Urinary bladder (tissue), 3 donors: ENCODE measurements at regions not wholly inside any gene's neighbourhood (a gene's known extent, or its start where the extent isn't known, plus 50 kb on each side); places are given as distances from the start of the nearest gene placed in this dataset.

ENCODE experiments used
- DNase-seq: peaks from one replicate; pipeline ENCODE4 v3.0.0-alpha.2; 2015; ENCODE audit errors: extremely low spot score
- H3K27ac ChIP-seq: one replicate; pipeline ENCODE4 v1.5.1; 2013; ENCODE audit warnings: low read depth, mild to moderate bottlenecking, moderate library complexity
- H3K36me3 ChIP-seq: one replicate; pipeline ENCODE4 v1.6.1; 2013; ENCODE audit warnings: mild to moderate bottlenecking, moderate library complexity; ENCODE audit not compliant: insufficient read depth
- H3K4me1 ChIP-seq: one replicate; pipeline ENCODE4 v1.6.1; 2013; ENCODE audit warnings: mild to moderate bottlenecking, moderate library complexity; ENCODE audit not compliant: insufficient read depth
- H3K4me3 ChIP-seq: one replicate; pipeline ENCODE4 v1.5.1; 2013; ENCODE audit warnings: low read depth, low read length
- WGBS: extraction: QIAGEN DNeasy Blood & Tissue Kit; methylation state at CpG from one replicate; pipeline ENCODE4 v1.1.7; 2013; 5-methylcytosine and 5-hydroxymethylcytosine counted together
- donor health status: healthy with polysubstance abuse.
- donor health status: healthy.

- 15% methylated on average over 1 of the region's 1 CpG for WGBS
- no peak overlapping the region for H3K27ac ChIP-seq
- DNase-seq, result no peak
- no peaks in the 10 kb centered on the region for H3K36me3 ChIP-seq
- H3K4me1 ChIP-seq, result no peaks in the 10 kb centered on the region
- no peak overlapping the region for H3K4me3 ChIP-seq
Measured at GRCh38 chr1:199774433-199775089, 252.9 kb upstream of the NR5A2 start.

GRCh38 chr1:199776768-199777497, 250.6 kb upstream of the NR5A2 start:
- no peaks in the 10 kb centered on the region for H3K4me1 ChIP-seq
- H3K27ac ChIP-seq, result no peak overlapping the region
- WGBS, result 93% methylated on average over 1 of the region's 1 CpG
- DNase-seq, result no peak
- no peak overlapping the region for H3K4me3 ChIP-seq
- H3K36me3 ChIP-seq, result no peaks in the 10 kb centered on the region

DNA sequence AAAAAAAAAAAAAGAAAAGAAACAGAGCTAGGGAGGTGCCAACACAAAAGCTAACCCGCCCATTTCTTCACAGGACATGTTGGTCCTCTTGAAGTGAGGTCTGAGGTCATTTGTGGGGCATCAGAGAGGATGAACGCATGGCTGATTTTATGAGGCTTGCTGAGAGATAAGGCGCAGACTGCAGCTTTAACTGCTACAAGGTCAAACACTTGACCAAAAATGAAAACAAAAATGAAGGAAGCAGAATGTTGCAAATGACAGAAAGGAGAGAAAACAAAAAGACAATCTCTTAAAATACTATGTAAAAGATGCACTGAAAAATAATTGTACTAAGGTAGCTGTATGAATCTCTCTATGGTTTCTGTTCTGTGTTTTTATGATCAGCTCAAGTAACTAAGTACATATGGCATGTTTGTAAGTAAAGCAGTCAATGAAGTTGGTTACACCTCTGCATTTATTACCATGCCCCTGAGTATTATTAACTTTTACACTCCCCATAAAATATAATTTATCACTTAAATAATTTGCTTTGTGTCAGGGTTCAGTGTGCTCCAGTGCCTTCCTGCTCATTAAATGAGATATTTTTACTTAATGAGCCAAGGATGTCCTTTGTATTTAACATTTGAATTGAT, 249.1 kb upstream of the NR5A2 start:
- no peaks in the 10 kb centered on the region for H3K4me1 ChIP-seq
- no peaks in the 10 kb centered on the region for H3K36me3 ChIP-seq
- 26% methylated on average over 3 of the region's 3 CpGs for WGBS
- H3K4me3 ChIP-seq, result no peak overlapping the region
- DNase-seq, result no peak
- no peak overlapping the region for H3K27ac ChIP-seq

- no peak overlapping the region for H3K4me3 ChIP-seq
- 82% methylated on average over 5 of the region's 5 CpGs for WGBS
- DNase-seq, result no peak
- H3K4me1 ChIP-seq, result no peaks in the 10 kb centered on the region
- H3K36me3 ChIP-seq, result no peaks in the 10 kb centered on the region
- H3K27ac ChIP-seq, result no peak overlapping the region
Measured at GRCh38 chr1:199780091-199780490, 247.4 kb upstream of the NR5A2 start.

DNA sequence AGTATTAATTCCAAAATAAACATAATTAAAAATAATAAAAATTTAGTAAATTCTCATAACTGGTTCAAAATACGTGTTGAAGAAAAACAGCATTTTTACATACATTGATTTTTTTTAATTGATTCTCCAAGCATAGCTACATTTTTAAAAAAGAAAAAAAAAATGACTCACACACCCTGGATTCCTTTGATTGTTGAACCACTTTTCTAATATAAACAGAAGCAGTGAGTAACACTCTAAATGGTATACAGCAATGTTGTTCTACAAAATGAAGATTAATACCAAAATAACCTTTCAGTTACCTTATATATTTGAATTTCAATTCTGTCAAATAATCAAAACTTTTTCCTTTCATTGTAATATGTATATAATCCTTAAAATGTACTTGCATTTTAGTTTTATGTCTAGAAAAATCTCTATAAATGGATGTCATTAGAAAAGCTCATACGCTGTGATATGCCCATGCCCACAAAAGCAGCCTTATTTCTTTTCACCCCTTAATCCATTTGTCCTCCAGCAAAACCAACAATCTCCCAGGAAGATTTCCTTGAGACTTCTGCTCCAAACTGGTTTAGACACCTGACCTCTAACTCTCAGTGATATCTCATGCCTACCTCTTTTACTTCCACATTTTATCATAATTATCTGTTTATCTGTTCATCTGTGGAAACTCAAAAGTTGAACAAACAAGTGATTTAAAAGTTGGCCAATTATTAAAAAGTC, 246.4 kb upstream of the NR5A2 start:
- no peaks in the 10 kb centered on the region for H3K36me3 ChIP-seq

DNA sequence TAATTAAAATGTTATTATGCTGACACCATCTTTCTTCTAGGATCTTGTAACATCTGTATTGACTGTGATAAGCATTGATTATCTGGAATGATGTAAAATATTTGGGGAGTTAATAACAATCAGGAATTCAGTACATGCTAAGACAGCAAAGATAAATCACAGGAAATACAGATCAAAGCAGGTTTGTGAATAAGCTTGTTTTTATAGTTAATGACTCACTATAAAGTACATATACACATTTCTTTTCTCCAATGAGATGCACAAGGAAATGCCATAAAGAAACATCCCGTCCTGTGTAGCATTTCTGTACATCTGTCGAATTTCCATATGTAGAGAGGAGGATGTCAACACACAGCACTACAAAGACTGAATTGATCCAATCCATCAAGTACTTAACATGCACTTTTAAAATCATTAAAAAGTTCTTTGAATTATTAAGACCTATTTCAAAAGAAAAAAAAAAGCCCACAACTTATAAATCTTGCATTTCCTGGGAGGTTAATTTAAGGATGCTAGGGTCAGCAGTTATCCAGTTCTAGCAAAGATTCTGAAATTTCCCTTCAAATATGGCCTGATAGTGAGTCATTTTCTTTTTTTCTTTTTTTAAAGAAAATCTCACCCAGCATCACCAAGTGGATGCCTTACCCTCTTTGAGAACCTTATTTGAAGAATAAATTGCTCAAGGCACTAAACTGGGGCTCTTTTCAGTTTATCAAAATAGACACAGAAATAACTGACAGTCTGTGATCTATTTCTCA, 243.2 kb upstream of the NR5A2 start:
- WGBS, result 25% methylated on average over 2 of the region's 2 CpGs
- Histone ChIP-seq H3K27ac (no peak overlapping the region), H3K4me1 (no peaks in the 10 kb centered on the region), H3K36me3 (no peaks in the 10 kb centered on the region), H3K4me3 (no peak overlapping the region)
- no peak for DNase-seq

More for the DNA sequence above, 246.4 kb upstream of the NR5A2 start:
- Histone ChIP-seq H3K4me3 (no peak overlapping the region), H3K27ac (no peak overlapping the region), H3K4me1 (no peaks in the 10 kb centered on the region)
- DNase-seq, result no peak
- 93% methylated on average over 2 of the region's 2 CpGs for WGBS

GRCh38 chr1:199786695-199787094, 240.8 kb upstream of the NR5A2 start:
- no peak for DNase-seq
- no peak overlapping the region for H3K27ac ChIP-seq
- H3K4me1 ChIP-seq, result no peaks in the 10 kb centered on the region
- 81% methylated on average over 3 of the region's 3 CpGs for WGBS
- H3K4me3 ChIP-seq, result no peak overlapping the region
- no peaks in the 10 kb centered on the region for H3K36me3 ChIP-seq

DNA sequence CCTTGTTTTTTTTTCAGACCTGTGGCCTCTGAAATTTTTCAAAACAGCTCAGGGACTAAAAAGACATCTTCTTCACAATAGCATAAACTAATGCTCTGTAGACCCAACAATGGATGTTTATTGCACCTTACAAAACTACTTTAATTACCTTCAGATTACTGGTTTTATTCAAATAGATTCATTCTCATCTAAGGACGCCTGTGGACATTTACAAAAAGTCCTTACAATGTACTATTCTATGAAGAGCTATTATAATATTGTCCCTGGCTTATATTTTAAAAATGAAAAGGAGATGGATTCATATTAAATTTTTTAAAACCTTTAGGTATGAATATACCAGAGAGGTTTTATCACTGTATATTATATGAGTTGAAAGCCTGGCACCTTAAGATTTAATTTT, 238.4 kb upstream of the NR5A2 start:
- 82% methylated on average over 1 of the region's 1 CpG for WGBS
- Histone ChIP-seq H3K4me3 (no peak overlapping the region), H3K36me3 (no peaks in the 10 kb centered on the region), H3K4me1 (no peaks in the 10 kb centered on the region), H3K27ac (no peak overlapping the region)
- DNase-seq, result no peak

DNA sequence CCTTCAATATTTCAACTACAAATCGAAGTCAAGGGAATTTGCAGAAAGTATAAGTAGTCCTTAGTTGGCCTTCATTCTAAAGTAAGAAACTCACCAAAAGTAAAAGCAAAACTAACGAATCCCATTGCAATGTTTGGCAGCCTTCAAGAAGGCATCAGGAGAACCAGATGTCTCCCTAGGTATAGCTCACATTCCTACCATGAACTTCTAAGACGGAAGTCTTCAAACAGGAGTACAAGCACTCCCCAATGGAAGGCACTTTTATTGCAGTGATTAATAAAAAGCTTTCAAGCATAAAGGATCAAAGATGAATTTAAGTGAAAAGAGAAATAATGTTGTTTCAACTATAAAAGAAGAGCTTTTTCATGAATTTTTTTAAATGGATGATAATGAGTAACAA, 236.0 kb upstream of the NR5A2 start:
- Histone ChIP-seq H3K27ac (no peak overlapping the region), H3K4me1 (no peaks in the 10 kb centered on the region), H3K4me3 (no peak overlapping the region), H3K36me3 (no peaks in the 10 kb centered on the region)
- DNase-seq, result no peak
- whole genome bisulfite sequencing, result 80% methylated on average over 3 of the region's 3 CpGs

GRCh38 chr1:199792874-199793273, 234.6 kb upstream of the NR5A2 start:
- Histone ChIP-seq H3K27ac (no peak overlapping the region), H3K36me3 (no peaks in the 10 kb centered on the region), H3K4me1 (no peaks in the 10 kb centered on the region), H3K4me3 (no peak overlapping the region)
- no peak for DNase-seq
- WGBS, result 91% methylated on average over 1 of the region's 1 CpG

DNA sequence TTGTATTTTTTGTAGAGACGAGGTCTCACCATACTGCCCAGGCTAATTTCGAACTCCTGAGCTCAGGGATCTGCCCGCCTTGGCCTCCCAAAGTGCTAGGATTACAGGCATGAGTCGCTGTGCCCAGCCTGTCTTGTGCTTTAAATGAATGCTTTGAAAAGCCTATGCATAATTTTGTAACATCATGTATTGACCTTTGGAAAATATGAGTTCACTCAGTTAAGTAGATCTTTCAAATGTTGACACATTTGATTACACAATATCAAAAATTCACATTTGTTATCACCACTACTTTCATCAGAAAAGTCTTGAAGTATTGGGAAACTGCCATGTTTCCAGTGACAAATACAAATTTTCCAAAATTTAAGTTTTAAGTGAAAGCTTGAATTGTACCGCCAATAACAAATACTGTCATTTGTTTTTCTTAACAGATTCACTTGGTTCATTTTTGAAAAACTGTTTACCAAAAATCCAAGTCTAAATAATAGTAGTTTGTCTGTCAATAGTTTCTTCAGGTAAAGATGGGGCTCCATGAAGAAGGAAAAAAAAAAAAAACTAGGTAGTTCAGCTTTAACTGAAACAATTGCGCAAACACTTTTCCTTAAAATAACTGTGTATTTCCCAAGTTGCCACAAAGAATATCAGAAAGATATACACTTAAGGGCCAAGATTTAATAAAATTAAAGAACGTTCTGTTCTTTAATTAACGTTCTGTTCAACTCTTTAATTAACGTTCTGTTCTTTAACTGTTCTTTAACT, 233.2 kb upstream of the NR5A2 start:
- Histone ChIP-seq H3K27ac (no peak overlapping the region), H3K36me3 (no peaks in the 10 kb centered on the region), H3K4me1 (no peaks in the 10 kb centered on the region), H3K4me3 (no peak overlapping the region)
- DNase-seq, result no peak
- 84% methylated on average over 9 of the region's 9 CpGs for WGBS

DNA sequence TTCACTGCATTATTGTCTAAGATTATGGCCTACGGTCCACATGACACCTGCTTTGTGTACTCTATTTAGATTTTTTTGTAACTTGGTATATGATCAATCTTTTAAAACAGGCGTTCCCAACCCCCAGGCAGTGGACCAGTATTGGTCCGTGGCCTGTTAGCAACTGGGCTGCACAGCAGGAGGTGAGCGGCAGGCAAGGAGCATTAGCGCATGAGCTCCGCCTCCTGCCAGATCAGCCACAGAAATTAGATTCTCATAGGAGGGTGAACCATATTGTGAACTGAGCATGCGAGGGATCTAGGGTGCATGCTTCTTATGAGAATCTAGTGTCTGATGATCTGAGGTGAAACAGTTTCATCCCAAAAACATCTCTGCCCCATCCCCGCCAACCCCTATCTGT, 228.4 kb upstream of the NR5A2 start:
- no peak overlapping the region for H3K4me3 ChIP-seq
- no peak overlapping the region for H3K27ac ChIP-seq
- no peak for DNase-seq
- WGBS, result 86% methylated on average over 8 of the region's 8 CpGs
- H3K4me1 ChIP-seq, result no peaks in the 10 kb centered on the region
- H3K36me3 ChIP-seq, result no peaks in the 10 kb centered on the region

- no peaks in the 10 kb centered on the region for H3K36me3 ChIP-seq
- no peaks in the 10 kb centered on the region for H3K4me1 ChIP-seq
- no peak for DNase-seq
- no peak overlapping the region for H3K27ac ChIP-seq
- no peak overlapping the region for H3K4me3 ChIP-seq
- 80% methylated on average over 4 of the region's 4 CpGs for WGBS
Measured at GRCh38 chr1:199804526-199804925, 223.0 kb upstream of the NR5A2 start.
